Spinal cord (tissue), 9 donors: ENCODE measurements at regions not wholly inside any gene's neighbourhood (a gene's known extent, or its start where the extent isn't known, plus 50 kb on each side); places are given as distances from the start of the nearest gene placed in this dataset.

Source experiments
- DNase-seq, 6 donors: peaks; one replicate each; pipeline versions ENCODE4 v3.0.0 to v3.0.0-alpha.2; 2013 to 2015; ENCODE audit warnings: low spot score in 6 of 6, low read depth in 4 of 6
- H3K27ac ChIP-seq: one replicate; pipeline ENCODE4 v1.5.1; 2013; ENCODE audit warnings: low read depth, low read length, control low read depth
- H3K27me3 ChIP-seq: one replicate; pipeline ENCODE4 v1.6.1; 2013; ENCODE audit warnings: low read length; ENCODE audit not compliant: control insufficient read depth, insufficient read depth
- H3K36me3 ChIP-seq: one replicate; pipeline ENCODE4 v1.6.1; 2013; ENCODE audit warnings: low read length; ENCODE audit not compliant: control insufficient read depth, insufficient read depth
- H3K4me1 ChIP-seq: one replicate; pipeline ENCODE4 v1.6.1; 2013; ENCODE audit warnings: low read length; ENCODE audit not compliant: control insufficient read depth, insufficient read depth
- H3K4me3 ChIP-seq: one replicate; pipeline ENCODE4 v1.5.1; 2013; ENCODE audit warnings: low read depth, low read length, control low read depth
- H3K9me3 ChIP-seq: one replicate; pipeline ENCODE4 v1.6.1; 2013; ENCODE audit warnings: low read length; ENCODE audit not compliant: control insufficient read depth, insufficient read depth
- WGBS: methylation state at CpG from one replicate; pipeline ENCODE4 v1.1.5; 2013; ENCODE audit warnings: missing lambda C conversion rate; ENCODE audit not compliant: insufficient coverage; 5-methylcytosine and 5-hydroxymethylcytosine counted together
- donor health status: healthy.

DNA sequence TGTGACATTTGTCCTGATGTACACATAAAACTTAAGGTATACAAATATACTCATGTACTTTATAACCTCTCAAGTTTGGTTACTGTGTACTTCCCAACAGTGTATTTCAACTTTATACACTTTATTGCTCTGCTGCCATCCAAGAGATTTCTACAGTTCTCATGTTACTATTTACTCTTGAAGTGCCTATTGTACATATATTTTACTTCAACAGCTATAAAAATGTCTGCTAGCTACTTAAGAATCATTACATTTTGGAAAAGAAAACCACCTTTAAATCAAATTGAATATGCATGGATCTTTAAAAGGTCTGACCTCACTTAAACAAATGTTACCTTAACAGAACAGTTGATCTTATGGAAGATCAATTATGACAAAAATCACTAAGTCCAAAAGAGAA is 1056.4 kb downstream of the ADGRL3 start:
- H3K9me3 ChIP-seq: no peaks in the 10 kb centered on the region
- H3K27me3 ChIP-seq: no peaks in the 10 kb centered on the region
- no peaks in the 10 kb centered on the region for H3K4me1 ChIP-seq
- H3K4me3 ChIP-seq: no peak overlapping the region
- DNase-seq: no peak
- no peaks in the 10 kb centered on the region for H3K36me3 ChIP-seq
- H3K27ac ChIP-seq: no peak overlapping the region

- Histone ChIP-seq H3K4me3 (no peak overlapping the region), H3K27ac (no peak overlapping the region), H3K36me3 (no peaks in the 10 kb centered on the region), H3K4me1 (no peaks in the 10 kb centered on the region), H3K27me3 (no peaks in the 10 kb centered on the region), H3K9me3 (no peaks in the 10 kb centered on the region)
- no CpG with 5 or more reads among the region's 1 CpG for WGBS
- no peak for DNase-seq
Measured at GRCh38 chr4:62252728-62253127, 1052.6 kb downstream of the ADGRL3 start.

DNA sequence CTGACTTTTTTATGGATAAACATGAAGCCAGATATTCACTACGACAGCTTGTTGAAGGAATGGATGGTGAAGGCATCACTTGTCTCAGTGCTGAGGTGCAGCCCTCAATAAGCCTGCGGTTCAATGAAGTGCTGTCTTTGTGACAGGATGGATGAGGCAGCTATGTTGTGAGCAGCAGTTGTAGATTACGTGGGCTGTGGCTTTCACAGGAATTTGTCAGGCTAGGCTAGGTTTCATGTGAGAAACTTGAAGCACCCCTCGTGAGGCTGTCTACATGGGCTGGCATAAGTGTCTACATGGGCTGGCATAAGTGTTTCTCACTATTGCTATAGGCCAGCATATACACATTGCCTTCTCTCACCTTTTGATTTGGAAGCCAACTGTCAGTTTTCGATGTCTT is 1050.0 kb downstream of the ADGRL3 start:
- H3K36me3 ChIP-seq: no peaks in the 10 kb centered on the region
- no peaks in the 10 kb centered on the region for H3K9me3 ChIP-seq
- no peak overlapping the region for H3K27ac ChIP-seq
- H3K4me1 ChIP-seq: no peaks in the 10 kb centered on the region
- H3K4me3 ChIP-seq: no peak overlapping the region
- WGBS: 87% methylated on average over 3 of the region's 5 CpGs
- no peaks in the 10 kb centered on the region for H3K27me3 ChIP-seq
- no peak for DNase-seq

GRCh38 chr4:62243895-62244294 is 1043.8 kb downstream of the ADGRL3 start:
- 100% methylated on average over 1 of the region's 1 CpG for WGBS
- H3K9me3 ChIP-seq: no peaks in the 10 kb centered on the region
- no peak overlapping the region for H3K4me3 ChIP-seq

DNA sequence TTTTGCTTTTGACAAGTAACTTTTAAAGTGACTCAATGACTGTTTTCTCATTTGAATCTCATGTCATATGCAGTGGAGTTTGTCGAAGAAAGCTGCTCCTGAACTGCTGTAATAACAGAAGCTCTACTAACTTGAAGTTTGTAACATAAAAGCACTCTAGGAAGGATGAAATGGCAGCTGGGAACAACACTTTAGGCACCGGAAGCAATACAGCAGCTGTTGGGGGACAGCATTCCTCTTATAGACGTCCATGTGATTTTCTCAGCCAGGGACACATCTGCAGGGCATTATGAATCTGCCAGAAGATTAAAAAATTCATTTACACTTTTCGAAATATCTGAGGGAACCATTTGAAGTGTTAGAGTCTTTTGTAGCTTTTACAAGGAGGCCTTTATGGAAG is 1035.8 kb downstream of the ADGRL3 start:
- 42% methylated on average over 2 of the region's 4 CpGs for WGBS
- Histone ChIP-seq H3K36me3 (no peaks in the 10 kb centered on the region), H3K9me3 (no peaks in the 10 kb centered on the region), H3K4me1 (no peaks in the 10 kb centered on the region), H3K4me3 (no peak overlapping the region), H3K27me3 (no peaks in the 10 kb centered on the region), H3K27ac (no peak overlapping the region)
- DNase-seq: peak in 1 of 6 donors; percentile 52

More at GRCh38 chr4:62243895-62244294, 1043.8 kb downstream of the ADGRL3 start:
- Histone ChIP-seq H3K27me3 (no peaks in the 10 kb centered on the region), H3K36me3 (no peaks in the 10 kb centered on the region), H3K4me1 (no peaks in the 10 kb centered on the region), H3K27ac (no peak overlapping the region)
- no peak for DNase-seq

- no peak overlapping the region for H3K27ac ChIP-seq
- H3K36me3 ChIP-seq: no peaks in the 10 kb centered on the region
- no peaks in the 10 kb centered on the region for H3K4me1 ChIP-seq
- no peaks in the 10 kb centered on the region for H3K9me3 ChIP-seq
- H3K27me3 ChIP-seq: no peaks in the 10 kb centered on the region
- DNase-seq: peak in 2 of 6 donors; percentile 26 to 30
- no peak overlapping the region for H3K4me3 ChIP-seq
- 11% methylated on average over 1 of the region's 3 CpGs for WGBS
Measured at GRCh38 chr4:62232814-62233213, 1032.7 kb downstream of the ADGRL3 start.

- H3K36me3 ChIP-seq: no peaks in the 10 kb centered on the region
- no peaks in the 10 kb centered on the region for H3K9me3 ChIP-seq
- no peak overlapping the region for H3K27ac ChIP-seq
- WGBS: 94% methylated on average over 2 of the region's 3 CpGs
- no peak for DNase-seq
- H3K4me3 ChIP-seq: no peak overlapping the region
- no peaks in the 10 kb centered on the region for H3K4me1 ChIP-seq
- H3K27me3 ChIP-seq: no peaks in the 10 kb centered on the region
Measured at GRCh38 chr4:62231994-62232393, 1031.9 kb downstream of the ADGRL3 start.

DNA sequence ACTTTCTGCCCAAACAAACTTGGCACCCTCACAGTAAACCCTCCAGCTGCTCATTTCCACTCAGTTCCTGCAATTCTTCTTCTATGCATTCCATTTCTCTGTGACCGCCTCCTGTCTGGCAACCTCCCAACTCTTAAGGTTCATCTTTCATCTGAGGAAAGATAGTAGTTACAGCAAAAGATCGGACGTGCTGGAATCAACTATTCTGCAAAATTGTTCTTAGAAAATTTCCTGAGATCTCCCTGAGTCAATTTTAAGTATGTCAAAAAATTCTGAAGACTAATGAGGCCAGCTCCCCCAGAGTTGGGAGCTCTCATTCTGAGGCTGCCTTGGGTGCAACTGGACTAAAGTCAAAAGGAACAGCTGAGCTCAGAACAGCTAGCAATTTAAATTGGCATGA is 1026.0 kb downstream of the ADGRL3 start:
- no CpG with 5 or more reads among the region's 3 CpGs for WGBS
- DNase-seq: peak in 2 of 6 donors; percentile 23 to 57

DNA sequence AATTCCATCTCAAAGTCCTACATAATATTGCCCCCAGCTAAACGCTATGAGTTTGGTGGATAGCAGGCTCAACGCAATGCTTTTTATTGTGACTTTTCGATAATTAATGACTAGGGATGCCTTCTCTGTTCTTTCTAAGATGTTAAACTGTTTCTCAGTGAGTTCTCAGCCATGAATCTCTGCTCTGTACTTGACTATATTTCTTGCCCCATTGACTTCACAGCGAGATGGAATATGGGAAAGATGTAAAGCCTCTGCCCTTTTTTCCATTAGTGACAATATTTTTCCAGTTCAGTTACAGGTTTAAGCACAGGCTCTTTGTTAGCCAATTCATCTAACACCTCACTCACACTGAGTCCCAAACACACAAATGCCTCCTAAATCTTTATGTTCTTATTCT is 1022.0 kb downstream of the ADGRL3 start:
- H3K9me3 ChIP-seq: no peaks in the 10 kb centered on the region
- no peak overlapping the region for H3K4me3 ChIP-seq
- H3K36me3 ChIP-seq: no peaks in the 10 kb centered on the region
- no peak overlapping the region for H3K27ac ChIP-seq
- 86% methylated on average over 2 of the region's 4 CpGs for WGBS
- no peaks in the 10 kb centered on the region for H3K27me3 ChIP-seq
- peak in 1 of 6 donors; percentile 58 for DNase-seq
- H3K4me1 ChIP-seq: no peaks in the 10 kb centered on the region

More for the DNA sequence above, 1026.0 kb downstream of the ADGRL3 start:
- H3K36me3 ChIP-seq: no peaks in the 10 kb centered on the region
- H3K9me3 ChIP-seq: no peaks in the 10 kb centered on the region
- no peaks in the 10 kb centered on the region for H3K4me1 ChIP-seq
- no peak overlapping the region for H3K4me3 ChIP-seq
- no peak overlapping the region for H3K27ac ChIP-seq
- H3K27me3 ChIP-seq: no peaks in the 10 kb centered on the region

- H3K9me3 ChIP-seq: no peaks in the 10 kb centered on the region
- H3K27me3 ChIP-seq: no peaks in the 10 kb centered on the region
- DNase-seq: no peak
- no peaks in the 10 kb centered on the region for H3K4me1 ChIP-seq
- no peak overlapping the region for H3K4me3 ChIP-seq
- H3K36me3 ChIP-seq: no peaks in the 10 kb centered on the region
- no peak overlapping the region for H3K27ac ChIP-seq
Measured at GRCh38 chr4:62210486-62210885, 1010.4 kb downstream of the ADGRL3 start.
